ENCODE measurements at regions not wholly inside any gene's neighbourhood (a gene's known extent, or its start where the extent isn't known, plus 50 kb on each side); places are given as distances from the start of the nearest gene placed in this dataset.
"Not testable (repeated sequence)": the region's sequence is repeated elsewhere in the genome, so short reads cannot be mapped to it uniquely, and the experiment has no call there.

DNA sequence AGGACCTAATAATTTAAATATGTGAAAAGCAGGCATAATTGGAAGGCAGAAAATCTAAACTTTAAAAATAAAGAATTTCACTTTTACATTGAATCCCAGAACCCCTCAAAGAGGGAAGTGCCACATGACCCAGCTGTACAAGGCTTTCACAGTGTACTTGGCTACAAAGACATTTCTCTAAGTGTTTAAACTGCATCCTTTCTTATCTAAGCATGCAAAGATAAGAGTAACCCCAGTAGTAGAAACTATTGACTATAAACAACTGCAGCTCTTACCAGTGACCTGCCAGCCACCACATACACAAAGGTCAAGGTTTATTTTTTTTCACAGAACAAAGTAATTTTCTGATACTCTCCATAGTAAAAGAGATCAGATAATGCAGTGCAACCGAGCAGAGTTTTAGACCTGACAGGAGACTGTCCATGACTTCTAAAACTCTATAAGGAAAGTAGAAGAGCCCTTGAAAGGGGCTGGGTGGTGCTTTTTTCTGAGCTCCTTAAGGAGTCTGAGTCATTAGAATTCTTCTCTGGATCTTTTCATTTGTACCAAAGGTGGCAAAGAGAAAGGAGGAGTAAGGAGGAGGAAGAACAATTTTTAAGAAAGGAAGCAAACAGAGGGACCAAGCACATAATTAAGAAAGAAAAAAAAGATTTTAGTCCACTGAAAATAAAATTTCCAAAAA lies 750.6 kb downstream of the PRIM2 start:
- H3K27ac ChIP-seq; ATAC-seq; DNase-seq; H3K4me1 ChIP-seq; H3K36me3 ChIP-seq; H3K9me3 ChIP-seq; intact Hi-C loops (cut with DNase I); H3K4me3 ChIP-seq; H3K27me3 ChIP-seq: not testable (repeated sequence)
- 14 to 21% methylated on average over 1 of the region's 1 CpG for WGBS, 2 donors

GRCh38 chr6:58073263-58073662 lies 755.8 kb downstream of the PRIM2 start:
- intact Hi-C loops (cut with DNase I), result no loop called here
- Histone ChIP-seq H3K36me3 (no peaks in the 10 kb centered on the region), H3K27ac (no peak overlapping the region), H3K4me1 (no peaks in the 10 kb centered on the region), H3K27me3 (no peaks in the 10 kb centered on the region), H3K9me3 (peaks cover 0 to 4% (median 0%) of the 10 kb centered on the region in 11 donors), H3K4me3 (no peak overlapping the region)
- 89 to 92% methylated on average over 23 of the region's 23 CpGs for WGBS, 2 donors
- ATAC-seq (no peak), DNase-seq (no peak)
- TF ChIP-seq, protein P1, sequence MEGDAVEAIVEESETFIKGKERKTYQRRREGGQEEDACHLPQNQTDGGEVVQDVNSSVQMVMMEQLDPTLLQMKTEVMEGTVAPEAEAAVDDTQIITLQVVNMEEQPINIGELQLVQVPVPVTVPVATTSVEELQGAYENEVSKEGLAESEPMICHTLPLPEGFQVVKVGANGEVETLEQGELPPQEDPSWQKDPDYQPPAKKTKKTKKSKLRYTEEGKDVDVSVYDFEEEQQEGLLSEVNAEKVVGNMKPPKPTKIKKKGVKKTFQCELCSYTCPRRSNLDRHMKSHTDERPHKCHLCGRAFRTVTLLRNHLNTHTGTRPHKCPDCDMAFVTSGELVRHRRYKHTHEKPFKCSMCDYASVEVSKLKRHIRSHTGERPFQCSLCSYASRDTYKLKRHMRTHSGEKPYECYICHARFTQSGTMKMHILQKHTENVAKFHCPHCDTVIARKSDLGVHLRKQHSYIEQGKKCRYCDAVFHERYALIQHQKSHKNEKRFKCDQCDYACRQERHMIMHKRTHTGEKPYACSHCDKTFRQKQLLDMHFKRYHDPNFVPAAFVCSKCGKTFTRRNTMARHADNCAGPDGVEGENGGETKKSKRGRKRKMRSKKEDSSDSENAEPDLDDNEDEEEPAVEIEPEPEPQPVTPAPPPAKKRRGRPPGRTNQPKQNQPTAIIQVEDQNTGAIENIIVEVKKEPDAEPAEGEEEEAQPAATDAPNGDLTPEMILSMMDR (IDR thresholded peaks at IDR 0.05), result no peak

- peaks cover 0 to 11% (median 0%) of the 10 kb centered on the region in 11 donors for H3K9me3 ChIP-seq
- DNase-seq; H3K36me3 ChIP-seq; H3K27ac ChIP-seq; H3K27me3 ChIP-seq; H3K4me3 ChIP-seq; ATAC-seq; intact Hi-C loops (cut with DNase I); H3K4me1 ChIP-seq: not testable (repeated sequence)
- 73 to 74% methylated on average over 2 of the region's 2 CpGs for WGBS, 2 donors
These were observed 772.6 kb downstream of the PRIM2 start for GRCh38 chr6:58090067-58090466.

DNA sequence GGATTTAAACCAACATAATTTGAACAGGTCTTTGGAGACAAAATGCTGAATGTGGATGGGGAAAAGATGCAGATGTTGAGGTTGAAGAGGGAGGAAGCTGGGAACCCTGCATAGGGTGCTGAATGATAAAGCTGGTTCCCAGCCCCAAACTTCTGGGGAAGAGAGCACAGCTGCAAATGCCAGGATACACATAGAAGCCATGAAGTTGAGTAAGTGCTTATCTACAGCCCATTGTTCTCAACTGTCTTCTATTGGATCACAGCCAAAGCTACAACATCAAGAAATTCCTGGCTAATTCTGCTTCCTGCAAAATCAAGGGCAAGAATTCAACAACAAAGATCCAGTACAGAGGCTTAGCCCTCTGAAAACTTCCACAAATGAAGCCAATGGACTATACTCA lies 779.8 kb downstream of the PRIM2 start:
- H3K4me1 ChIP-seq; intact Hi-C loops (cut with DNase I); ATAC-seq; DNase-seq; H3K27ac ChIP-seq; H3K4me3 ChIP-seq; H3K36me3 ChIP-seq; H3K27me3 ChIP-seq; H3K9me3 ChIP-seq: not testable (repeated sequence)

- WGBS, 2 donors, result 32 to 41% methylated on average over 3 of the region's 3 CpGs
- no peaks in the 10 kb centered on the region for H3K27me3 ChIP-seq
- no peaks in the 10 kb centered on the region for H3K9me3 ChIP-seq
- ATAC-seq (no peak), DNase-seq (no peak)
- H3K36me3 ChIP-seq, result no peaks in the 10 kb centered on the region
- intact Hi-C loops (cut with DNase I), result no loop called here
- no peak overlapping the region for H3K27ac ChIP-seq
- no peak overlapping the region for H3K4me3 ChIP-seq
- H3K4me1 ChIP-seq, result no peaks in the 10 kb centered on the region
- TF ChIP-seq, protein P1 (IDR thresholded peaks at IDR 0.05), result no peak
These were observed 796.5 kb downstream of the PRIM2 start for GRCh38 chr6:58113960-58114359.

DNA sequence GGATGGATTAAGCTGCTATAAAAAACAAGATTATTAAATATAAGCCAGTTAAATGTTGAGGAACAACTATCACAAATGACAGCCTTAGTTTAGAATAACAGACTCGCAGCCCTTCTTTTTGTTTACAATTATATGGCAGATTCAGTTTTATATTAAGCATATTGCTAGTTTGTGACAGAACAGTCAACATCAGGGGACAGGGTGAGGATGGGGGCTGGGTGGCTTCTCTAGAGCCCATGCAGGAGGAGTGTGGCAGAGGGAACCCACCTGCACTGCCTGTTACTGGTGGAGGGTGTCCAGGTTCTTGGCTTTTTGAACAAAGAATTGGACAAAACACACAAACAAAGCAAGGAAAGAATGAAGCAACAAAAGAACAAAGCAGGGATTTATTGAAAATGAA lies 799.7 kb downstream of the PRIM2 start:
- H3K9me3 ChIP-seq; DNase-seq; H3K4me1 ChIP-seq; ATAC-seq; H3K4me3 ChIP-seq; H3K27ac ChIP-seq; H3K27me3 ChIP-seq; intact Hi-C loops (cut with DNase I); H3K36me3 ChIP-seq: not testable (repeated sequence)
- 73 to 92% methylated on average over 1 of the region's 1 CpG for WGBS, 2 donors

DNA sequence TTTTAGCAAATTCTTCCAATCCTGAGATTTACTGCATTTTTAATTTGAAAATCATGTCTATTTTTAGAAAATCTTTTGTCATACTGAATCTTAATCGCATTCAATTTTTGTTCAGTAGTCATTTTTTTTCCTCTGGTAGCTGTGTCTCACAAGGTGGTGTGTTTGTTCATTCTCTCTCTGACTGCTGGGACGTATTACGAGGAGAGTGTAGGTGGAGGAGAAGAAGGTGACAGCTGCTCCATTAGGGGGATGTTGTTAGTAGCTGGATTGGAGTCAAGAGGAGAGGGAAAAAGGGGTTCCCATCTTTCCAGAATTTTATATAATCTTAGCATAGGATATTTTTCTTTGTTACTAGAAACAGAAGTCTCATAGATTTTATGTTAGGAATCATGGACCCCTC lies 804.2 kb downstream of the PRIM2 start:
- intact Hi-C loops (cut with DNase I); H3K27ac ChIP-seq; ATAC-seq; H3K4me1 ChIP-seq; H3K27me3 ChIP-seq; H3K36me3 ChIP-seq; H3K9me3 ChIP-seq; DNase-seq; H3K4me3 ChIP-seq: not testable (repeated sequence)
- 79 to 88% methylated on average over 3 of the region's 3 CpGs for WGBS, 2 donors

GRCh38 chr6:58123770-58124169 lies 806.3 kb downstream of the PRIM2 start:
- H3K4me3 ChIP-seq; H3K4me1 ChIP-seq; intact Hi-C loops (cut with DNase I); H3K27me3 ChIP-seq; ATAC-seq; DNase-seq; H3K27ac ChIP-seq; H3K36me3 ChIP-seq; H3K9me3 ChIP-seq: not testable (repeated sequence)
- WGBS, 2 donors, result 48 to 54% methylated on average over 2 of the region's 2 CpGs

GRCh38 chr6:58128549-58128948 lies 811.1 kb downstream of the PRIM2 start:
- H3K27ac ChIP-seq; H3K27me3 ChIP-seq; DNase-seq; intact Hi-C loops (cut with DNase I); H3K4me3 ChIP-seq; H3K4me1 ChIP-seq; ATAC-seq; H3K36me3 ChIP-seq: not testable (repeated sequence)
- H3K9me3 ChIP-seq, result peaks cover 0 to 21% (median 0%) of the 10 kb centered on the region in 11 donors
- 64 to 73% methylated on average over 2 of the region's 2 CpGs for WGBS, 2 donors

DNA sequence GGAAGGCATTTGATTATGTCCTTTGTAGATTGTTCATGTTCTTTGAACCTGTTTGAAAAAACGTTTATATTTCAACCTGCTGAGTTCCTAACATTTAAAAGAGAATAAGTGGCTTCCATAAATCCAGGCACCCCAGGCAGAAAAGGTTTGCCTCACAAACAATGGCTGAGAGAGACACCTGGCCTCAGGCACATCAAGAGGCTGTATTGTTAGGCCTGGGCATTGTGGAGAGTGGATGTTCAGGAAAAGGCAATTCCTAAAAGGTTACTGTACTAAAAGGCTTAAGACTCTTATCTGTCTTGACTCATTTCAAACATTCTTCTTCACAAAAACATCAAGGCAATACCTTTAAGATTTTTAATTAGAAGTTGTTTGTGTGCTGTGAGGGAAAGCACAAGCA lies 811.7 kb downstream of the PRIM2 start:
- intact Hi-C loops (cut with DNase I); H3K4me3 ChIP-seq; H3K27ac ChIP-seq; H3K27me3 ChIP-seq; DNase-seq; H3K36me3 ChIP-seq; ATAC-seq; H3K4me1 ChIP-seq: not testable (repeated sequence)
- 3 to 4% methylated on average over 1 of the region's 1 CpG for WGBS, 2 donors
- H3K9me3 ChIP-seq, result peaks cover 0 to 23% (median 0%) of the 10 kb centered on the region in 11 donors

Data from heart right ventricle (tissue), 16 donors.